ENCODE measurements at regions not wholly inside any gene's neighbourhood (a gene's known extent, or its start where the extent isn't known, plus 50 kb on each side); places are given as distances from the start of the nearest gene placed in this dataset.
"Not testable (repeated sequence)": the region's sequence is repeated elsewhere in the genome, so short reads cannot be mapped to it uniquely, and the experiment has no call there.

DNA sequence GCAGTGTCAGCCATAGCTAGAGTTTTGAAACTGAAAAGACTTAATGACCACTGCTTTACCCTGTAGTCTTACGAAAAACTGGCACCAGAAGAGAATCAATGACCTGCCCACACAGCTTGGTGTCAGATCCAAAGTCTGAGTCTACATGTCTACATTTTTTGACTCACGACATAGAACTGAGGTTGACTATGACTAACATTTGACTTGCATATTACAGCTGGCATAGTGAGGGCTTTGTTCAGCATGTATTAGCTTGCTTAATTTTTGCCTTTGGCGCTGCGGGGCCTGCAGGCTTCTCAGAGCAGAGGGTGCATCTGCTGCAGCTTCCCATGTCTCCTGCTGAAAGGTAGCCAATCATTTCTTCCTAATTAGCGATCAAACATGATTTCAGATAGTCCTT lies 167.0 kb downstream of the EBLN2 start:
- no peak for DNase-seq (ENCODE audit: low read depth)

DNA sequence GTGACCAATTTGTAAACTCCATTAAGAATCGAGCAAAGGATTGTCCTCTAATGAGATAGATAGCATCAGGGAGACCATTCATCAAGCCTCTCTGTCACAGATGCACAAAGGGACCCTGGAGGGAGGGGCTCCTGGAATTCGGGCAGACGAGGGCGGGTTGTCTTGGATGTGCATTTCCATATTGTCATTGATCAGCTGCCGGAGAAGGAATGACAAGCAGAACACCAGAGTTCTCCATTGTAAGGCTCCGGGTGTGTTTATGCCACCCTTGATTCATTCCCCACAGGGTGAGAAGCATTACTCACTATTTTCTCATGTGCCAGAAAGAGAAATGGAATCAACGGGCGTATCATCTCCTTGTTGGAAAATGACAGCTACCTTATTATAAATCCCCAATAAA lies 167.5 kb downstream of the EBLN2 start:
- DNase-seq (ENCODE audit: low read depth), result no peak

DNA sequence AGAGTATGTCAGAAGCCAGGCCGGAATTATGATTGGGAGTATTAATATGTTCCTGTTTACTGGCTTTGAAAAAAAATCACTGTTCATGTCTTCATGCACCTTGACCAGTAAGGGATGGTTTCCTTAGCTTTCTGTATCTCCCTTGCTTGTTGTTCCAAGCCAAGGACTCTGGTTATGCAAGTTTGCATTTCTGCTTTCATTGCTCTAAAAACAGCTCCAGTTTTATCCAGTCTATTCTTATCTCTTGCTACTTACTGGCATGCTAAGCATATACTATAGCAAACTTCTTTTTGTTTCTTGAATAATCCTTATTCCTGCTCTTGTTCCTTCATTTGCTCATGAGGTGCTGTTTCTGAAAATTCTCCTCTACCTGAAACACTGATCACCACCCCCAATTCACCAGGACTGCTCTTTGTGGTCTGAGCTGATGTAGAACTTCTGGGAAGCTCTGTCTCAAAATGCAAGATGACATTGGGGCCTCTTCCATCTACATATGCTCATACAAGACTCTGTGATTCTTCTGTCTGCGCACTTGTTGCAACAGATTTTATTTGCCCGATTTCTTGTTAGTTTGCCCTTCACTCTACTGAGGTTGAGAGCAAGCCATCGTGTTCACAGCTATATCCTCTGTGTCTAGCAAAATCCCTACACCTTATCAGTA lies 173.0 kb downstream of the EBLN2 start:
- DNase-seq (ENCODE audit: low read depth), result no peak

DNA sequence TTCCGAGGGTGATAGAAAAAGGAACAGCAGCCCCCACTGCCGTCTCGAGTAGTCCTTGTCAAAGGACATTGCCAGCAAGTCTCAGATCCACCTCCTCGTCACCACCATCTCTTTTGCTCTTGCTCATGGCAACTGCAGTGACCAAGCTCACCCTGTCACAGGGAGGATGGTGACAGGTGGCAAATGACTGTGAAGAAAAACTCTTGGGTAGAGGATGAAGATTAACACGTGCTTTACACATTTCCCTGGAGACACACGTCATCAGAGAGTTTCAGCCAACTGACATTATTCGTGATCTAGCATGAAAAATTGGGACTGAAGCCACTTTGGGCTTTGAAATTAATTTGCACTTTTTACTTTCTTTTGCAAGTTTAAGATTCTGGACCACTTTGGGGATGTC lies 174.3 kb downstream of the EBLN2 start:
- no peak for DNase-seq (ENCODE audit: low read depth)

DNA sequence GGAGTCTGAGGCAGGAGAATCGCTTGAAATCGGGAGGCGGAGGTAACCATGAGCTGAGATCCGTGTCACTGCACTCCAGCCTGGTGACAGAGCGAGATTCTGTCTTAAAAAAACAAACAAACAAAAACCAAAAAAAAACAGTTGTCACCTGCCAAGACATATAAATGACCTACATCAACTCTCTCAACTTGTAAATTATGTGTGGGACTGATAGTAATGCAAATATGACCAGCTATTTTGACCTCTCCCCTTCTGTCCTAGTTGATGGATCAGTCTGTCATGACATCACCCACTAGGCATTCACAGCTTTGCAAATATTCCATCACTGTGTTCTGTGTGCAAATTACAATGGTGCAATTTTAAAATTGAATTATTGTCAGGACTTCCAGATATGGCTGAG lies 175.4 kb downstream of the EBLN2 start:
- DNase-seq (ENCODE audit: low read depth), result peak; percentile 15

DNA sequence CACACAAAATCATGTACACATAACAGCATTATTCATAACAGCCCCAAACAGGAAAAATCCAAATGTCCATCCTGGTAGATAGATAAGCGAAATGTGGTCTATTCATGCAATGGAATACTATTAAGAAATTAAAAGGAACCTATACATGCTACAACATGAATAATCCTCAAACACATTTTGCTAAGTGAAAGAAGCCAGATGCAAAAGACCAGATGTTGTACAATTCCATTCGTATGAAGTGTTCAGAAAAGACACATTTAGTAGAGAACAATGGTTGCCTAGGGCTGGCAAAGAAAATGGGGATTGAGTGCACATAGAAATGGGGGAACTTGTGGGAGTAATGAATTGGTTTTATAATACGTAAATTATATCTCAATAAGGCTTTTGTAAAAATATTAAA lies 182.3 kb downstream of the EBLN2 start:
- no peak for DNase-seq (ENCODE audit: low read depth)

DNA sequence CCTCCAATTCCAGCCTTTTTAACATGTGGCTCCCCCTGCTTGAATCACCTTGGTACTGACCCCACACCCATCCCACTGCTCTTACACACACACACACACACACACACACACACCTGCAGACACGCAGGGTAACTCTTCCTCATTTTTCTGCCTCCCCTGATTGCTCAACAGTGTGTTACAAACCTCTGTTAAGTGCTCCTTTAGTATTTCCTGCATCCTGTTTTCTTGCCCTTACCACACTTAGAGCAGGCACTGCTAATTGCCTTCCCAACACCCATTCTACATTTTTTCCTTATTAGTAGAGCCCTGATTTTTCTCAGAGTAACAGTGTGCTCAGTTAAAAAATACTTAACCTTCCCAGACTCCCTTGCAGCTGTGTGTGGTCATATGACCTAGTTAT lies 184.0 kb downstream of the EBLN2 start:
- no peak for DNase-seq (ENCODE audit: low read depth)

DNA sequence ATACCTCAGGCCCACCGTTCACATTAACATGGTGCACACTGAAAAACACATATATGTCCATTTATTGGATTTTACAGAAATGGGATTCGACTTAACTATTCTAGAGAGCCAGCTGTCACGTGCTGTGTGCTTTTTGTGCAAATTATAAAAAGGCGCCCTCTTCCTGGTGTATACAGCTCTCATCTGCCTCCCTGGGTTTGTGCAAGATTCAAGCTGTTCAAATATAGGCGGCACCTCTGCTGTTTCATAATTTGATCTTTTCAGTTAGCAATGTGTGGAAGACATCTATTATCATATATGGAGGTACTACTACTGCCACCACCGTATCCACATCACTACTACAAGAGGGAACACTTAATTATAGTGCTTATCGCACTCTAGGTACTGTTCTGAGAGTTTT lies 187.6 kb downstream of the EBLN2 start:
- no peak for DNase-seq (ENCODE audit: low read depth)

DNA sequence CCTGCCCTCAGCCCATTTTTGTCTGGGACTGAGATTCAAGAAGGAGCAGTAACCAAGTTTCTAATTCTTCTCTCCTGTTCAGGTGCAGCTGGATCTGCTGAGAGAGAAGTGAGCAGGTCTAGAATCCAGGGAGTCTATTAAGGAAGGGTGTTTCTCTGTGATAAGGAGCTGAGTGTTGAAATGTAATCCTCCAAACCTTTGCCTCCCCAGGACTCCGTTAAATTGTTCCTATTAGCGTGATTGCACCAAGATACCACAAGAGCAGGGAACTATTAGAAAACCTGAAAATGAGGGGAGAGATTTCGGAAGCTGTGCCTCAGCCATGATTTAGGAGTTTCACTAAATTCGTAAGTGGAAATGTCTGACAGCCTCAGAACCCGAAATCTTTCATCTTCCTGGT lies 192.6 kb downstream of the EBLN2 start:
- DNase-seq (ENCODE audit: low read depth), result no peak

DNA sequence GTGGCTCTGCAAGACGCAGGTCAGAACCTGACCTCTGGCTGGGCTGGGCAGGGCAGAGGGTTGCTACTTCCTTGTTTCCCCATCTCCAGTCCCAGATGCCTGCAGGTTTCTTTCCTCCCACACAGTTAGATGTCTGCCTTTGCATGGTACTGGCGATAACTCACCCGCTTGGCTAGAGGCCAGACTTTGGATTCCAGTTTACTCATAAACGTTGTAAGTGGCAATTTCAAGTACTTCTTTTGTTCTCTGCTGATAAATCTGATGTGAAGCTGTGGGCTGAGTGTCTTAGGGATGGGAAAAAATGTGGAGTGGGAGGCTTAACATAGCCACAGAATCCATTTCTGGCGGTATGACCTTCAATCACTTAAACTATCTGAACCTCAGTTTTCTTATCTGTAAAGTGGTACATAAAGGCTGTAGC lies 194.2 kb downstream of the EBLN2 start:
- peak; percentile 97 for DNase-seq (ENCODE audit: low read depth)

DNA sequence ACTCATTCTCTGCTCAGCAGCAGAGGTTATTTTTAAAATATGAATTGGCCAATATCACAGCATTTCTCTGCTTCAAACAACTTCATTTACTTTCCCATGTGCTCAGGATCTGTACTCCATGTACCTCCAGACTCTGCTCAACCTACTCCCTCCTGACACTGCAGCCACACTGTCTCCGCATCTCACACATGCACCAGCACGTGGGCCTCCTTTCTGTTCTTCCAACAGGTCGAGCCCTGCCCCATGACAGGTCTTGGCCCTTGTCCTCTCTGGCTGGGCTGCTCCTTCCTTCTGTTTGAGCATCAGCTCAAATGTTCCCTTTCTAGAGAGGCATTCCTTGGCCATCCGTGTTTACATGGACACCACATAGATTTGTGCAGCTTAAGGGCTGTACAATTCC lies 195.7 kb downstream of the EBLN2 start:
- DNase-seq (ENCODE audit: low read depth), result no peak

DNA sequence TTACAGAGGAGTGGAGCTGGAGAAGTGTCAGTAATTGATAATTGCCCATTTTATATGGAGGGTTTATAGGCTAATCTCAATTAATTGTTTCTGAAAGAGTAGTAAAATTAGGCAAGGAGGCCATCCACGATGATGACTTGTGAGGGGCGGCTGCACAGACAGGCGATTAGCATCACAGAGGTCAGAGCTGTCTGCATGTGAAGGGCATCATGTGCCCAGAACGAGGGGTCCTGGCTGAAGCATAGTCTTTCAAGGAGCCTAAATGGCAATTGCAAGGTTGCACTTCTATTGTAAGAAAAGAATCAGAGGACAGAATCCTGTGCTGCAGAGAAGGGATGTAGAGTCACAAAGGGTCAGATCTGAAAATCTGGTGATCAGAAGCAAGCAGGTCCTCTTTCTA lies 196.6 kb downstream of the EBLN2 start:
- DNase-seq (ENCODE audit: low read depth), result no peak

DNA sequence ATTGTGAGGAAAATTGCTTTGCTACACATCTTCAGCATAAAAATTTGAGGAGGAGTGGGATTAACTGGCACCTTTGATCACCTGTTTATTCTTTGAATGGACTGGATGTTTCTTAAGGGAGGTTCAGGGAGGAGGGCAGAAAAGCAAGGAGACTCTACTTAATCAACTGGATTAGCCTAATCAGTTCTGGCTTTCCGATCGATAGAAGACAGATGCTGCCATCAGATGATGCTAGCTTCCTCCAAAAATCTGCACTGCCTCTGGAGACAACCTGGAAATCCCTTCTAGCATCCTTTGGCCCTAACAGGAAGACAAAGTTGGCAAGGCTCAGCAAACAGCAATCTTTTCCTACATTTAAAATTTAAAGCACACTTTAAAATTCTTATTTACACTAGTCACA lies 197.8 kb downstream of the EBLN2 start:
- DNase-seq (ENCODE audit: low read depth), result no peak

DNA sequence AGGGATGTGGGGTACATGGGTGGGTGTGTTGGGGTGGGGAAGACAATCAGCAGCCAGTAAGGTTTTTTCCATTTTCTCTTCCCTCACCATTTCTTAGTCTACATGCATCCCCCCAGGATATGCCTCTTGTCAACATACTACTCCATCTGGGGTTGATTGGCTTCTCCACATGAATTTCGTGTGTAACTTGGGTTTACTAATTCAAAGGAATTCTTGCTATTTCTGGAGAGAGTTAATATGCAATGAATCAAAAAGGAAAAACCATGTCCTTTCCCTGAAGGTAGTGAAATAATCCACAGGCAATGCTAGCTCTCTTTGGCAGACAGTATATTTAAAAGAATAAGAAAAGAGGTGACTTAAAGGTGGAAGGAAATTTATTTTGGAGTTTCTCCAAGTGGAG lies 198.4 kb downstream of the EBLN2 start:
- DNase-seq (ENCODE audit: low read depth), result no peak

DNA sequence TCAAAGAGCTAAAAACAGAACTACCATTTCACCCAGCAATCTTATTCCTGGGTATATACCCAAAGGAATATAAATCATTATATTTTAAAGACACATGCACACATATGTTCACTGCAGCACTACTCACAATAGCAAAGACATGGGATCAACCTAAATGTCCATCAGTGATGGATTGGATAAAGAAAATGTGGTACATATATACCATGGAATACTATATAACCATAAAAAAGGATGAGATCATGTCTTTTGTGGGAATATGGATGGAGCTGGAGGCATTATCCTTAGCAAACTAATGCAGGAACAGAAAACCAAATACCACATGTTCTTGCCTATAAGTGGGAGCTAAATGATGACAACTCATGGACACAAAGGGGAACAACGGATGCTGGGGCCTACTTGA lies 205.1 kb downstream of the EBLN2 start:
- not testable (repeated sequence) for DNase-seq (ENCODE audit: low read depth)

DNA sequence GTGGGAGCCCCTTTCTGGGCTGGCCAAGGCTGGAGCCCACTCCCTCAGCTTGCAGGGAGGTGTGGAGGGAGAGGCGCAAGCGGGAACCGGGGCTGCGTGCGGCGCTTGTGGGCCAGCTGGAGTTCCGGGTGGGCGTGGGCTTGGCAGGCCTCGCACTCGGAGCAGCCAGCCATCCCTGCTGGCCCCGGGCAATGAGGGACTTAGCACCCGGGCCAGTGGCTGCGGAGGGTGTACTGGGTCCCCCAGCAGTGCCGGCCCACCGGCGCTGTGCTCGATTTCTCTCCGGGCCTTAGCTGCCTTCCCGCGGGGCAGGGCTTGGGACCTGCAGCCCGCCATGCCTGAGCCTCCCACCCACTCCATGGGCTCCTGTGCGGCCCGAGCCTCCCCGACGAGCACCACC lies 207.7 kb downstream of the EBLN2 start:
- DNase-seq (ENCODE audit: low read depth), result not testable (repeated sequence)

DNA sequence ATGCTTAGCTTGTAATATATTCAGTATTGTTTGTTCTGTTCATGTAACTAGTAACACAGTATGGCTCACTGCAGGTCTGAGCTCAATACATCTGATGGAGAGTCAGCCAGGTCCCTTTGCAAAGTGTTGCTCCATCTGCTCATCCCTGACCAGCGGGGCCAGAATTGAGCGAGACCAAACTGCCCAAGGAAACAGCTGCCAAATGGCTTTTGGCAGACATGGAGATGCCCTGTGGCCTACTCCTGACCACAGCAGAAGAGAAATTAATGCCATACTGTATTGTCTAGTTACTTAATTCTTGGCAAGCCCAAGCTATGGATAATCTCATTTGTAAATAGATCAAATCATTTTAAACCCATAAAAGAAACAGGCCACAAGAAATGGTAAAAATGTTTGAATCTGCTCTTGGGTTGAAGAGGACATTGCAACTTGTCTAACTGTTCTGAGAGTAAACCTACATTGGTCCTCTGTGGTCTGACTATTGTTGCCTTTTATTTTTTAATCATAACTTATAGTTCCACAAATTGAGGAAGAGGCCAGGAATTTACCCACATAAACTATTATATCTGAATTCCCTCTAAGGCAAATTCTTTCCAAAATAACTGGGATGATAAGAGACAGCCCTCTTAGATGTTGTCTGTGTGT lies 209.5 kb downstream of the EBLN2 start:
- no peak for DNase-seq (ENCODE audit: low read depth)

DNA sequence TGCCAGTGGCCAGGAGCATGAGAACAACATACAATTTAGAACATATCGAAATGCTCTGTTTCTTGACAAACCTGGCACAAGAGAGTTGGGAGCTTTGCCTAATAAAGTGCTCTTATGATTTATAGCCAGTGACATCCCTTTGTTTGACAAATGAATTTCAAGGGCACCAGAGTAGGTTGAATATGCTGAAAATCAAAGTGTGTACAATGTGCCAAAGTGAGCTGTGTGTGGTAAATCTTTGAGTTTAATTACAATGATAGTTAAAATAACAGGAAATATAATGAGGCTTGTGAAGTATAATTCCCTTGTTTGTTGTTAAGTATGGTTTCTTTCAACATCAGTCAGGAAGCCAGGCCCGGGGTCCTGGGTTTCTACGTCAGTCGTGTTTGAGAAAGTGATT lies 211.9 kb downstream of the EBLN2 start:
- no peak for DNase-seq (ENCODE audit: low read depth)

DNA sequence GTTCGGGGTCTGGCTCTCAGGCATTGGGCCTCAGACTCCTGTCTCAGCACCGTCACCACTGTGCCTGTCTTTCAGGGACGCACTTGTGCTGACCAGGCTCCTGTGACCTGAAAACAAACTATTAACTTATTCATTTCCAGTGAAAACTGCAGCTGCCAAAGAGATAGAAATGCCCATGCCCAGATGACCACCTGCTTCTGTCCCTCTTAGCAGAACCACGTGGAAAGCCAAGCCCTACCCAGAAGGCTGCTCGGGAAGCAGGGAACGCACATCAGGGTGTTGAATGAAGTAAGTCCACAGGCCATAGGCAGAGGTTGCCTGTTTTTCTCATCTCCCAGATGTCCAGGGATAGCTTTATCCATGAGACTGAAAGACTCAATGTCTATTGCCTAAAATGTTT lies 219.3 kb downstream of the EBLN2 start:
- no peak for DNase-seq (ENCODE audit: low read depth)

DNA sequence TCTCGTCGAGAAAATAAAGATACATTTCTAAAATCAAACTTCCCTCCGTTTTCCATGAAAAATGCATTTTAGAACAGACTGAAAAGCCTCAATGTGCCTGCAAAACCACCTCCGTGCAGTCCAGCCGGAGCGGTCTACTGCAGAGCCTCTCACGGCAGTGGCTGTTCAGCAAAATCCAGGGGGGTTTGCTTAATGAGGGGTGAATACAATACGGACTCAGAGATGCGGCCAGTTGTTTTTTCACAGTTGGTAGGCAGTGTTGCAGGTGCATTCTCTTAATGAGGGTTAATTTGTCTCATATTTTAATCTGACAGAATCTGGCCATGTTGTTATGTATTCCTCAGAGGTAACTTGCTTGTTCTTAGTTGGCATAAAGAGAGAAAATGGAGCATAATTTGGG lies 223.0 kb downstream of the EBLN2 start:
- no peak for DNase-seq (ENCODE audit: low read depth)

DNA sequence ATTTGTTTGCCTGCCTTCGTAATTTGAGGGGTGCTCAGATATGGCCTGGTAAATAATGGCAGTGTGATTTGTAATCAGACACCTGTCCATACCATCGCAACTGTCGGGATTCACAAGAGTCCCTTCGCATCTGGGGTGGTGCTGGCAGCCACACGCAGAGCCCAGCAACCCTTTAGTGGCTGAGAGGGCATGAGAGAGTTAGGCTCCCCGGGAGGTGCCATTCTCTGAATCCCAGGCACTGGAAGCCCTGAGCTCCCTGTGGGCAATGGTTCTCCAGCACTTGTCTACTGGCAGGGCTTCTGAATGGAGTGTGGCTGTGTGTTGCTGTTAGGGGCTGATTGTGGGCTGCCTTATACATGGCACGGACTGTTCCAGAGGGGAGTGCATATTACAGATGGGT lies 230.1 kb downstream of the EBLN2 start:
- DNase-seq (ENCODE audit: low read depth), result no peak

DNA sequence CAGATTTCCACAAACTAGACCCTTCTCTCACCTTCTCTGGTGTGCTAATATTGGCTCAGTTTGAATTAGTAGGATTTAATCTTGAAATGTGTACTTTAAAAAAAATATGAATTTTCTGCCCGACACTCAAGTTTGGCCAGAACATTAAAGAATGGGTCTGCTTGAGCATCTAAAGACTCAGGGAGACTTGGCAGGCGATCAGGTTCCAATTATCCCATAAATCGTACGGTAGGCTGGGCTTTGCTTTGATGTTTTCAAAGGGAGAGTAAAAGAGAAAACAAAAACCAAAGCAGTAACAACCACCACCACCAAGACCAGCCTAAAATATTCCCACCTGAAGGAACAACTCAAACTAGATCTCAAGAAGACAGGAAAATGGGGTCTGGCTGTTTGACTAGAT lies 230.8 kb downstream of the EBLN2 start:
- no peak for DNase-seq (ENCODE audit: low read depth)

DNA sequence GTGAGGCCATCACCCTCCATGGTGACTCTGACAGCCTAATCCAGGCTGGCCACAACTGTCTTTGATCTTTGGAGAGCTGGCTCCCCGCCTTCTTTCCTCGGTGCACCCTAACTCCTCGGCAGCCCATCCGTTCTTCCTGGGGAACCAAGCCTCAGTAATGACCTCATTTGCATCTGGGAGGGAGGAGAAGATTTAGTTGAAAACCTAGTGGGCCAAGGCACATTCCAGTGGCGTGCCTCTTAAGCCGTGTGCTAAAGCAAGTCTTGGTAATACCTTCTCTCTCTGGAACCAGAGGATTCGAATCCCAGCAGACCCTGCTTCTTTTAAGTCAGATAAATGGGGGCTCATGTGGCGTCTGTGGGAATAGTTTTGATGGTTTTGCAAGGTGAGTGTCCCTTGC lies 233.1 kb downstream of the EBLN2 start:
- DNase-seq (ENCODE audit: low read depth), result no peak

DNA sequence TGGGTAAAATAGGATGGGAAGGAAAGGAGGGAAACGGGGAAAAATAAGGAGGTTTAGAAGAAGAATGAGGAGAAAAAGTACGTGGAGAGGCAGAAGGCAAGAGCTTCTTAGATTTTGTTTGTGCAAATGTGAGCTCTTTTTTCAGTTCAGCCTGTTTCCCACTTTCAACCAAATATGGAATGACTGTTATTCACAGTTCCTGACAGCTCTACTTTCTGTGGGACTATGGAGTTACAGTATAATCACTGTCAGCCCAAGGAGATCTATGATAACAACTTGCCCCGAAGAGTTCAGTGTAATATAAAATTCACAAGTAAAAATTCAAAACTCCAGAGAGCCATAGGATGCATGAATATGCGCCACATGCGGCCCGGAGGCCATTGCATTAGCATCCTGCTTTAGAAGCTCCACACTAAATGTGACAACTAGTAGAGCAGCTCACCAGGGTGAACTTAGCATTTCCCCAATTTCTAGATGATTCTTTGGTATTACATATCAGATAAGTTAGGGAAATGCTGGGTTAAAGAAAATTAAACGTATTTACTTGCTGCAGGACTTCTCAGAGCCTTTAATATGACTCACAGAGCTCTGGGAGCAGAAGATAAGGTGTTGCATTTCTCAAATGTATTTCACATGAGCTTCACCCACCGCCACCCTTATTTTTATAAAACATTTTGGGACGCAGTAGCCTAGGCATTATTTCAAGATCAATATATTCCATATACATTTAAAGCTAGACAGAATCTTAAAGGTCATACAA lies 234.6 kb downstream of the EBLN2 start:
- DNase-seq (ENCODE audit: low read depth), result no peak

Data from amniotic epithelial cell (primary cell).